Embryonic facial prominence (tissue), 1 donor: ENCODE measurements at regions not wholly inside any gene's neighbourhood (a gene's known extent, or its start where the extent isn't known, plus 50 kb on each side); places are given as distances from the start of the nearest gene placed in this dataset.
"Not testable (repeated sequence)": the region's sequence is repeated elsewhere in the genome, so short reads cannot be mapped to it uniquely, and the experiment has no call there.

ENCODE experiments used
- DNase-seq: peaks from one replicate; pipeline ENCODE4 v3.0.0-alpha.2; 2016; ENCODE audit errors: extremely low spot score

- DNase-seq, result no peak
These were observed 138.1 kb upstream of the GRAMD2B start for GRCh38 chr5:126284977-126285696.

- not testable (repeated sequence) for DNase-seq
These were observed 127.1 kb upstream of the GRAMD2B start for GRCh38 chr5:126296121-126296520.

GRCh38 chr5:126300293-126300692 lies 122.9 kb upstream of the GRAMD2B start:
- DNase-seq, result no peak

GRCh38 chr5:126301056-126301455 lies 122.2 kb upstream of the GRAMD2B start:
- no peak for DNase-seq

- no peak for DNase-seq
These were observed 113.3 kb upstream of the GRAMD2B start for GRCh38 chr5:126309860-126310259.

- DNase-seq, result no peak
These were observed 111.4 kb upstream of the GRAMD2B start for GRCh38 chr5:126311766-126312165.

- no peak for DNase-seq
These were observed 107.9 kb upstream of the GRAMD2B start for GRCh38 chr5:126315341-126315740.

GRCh38 chr5:126332326-126332725 lies 90.9 kb upstream of the GRAMD2B start:
- DNase-seq, result no peak

- no peak for DNase-seq
These were observed 88.4 kb upstream of the GRAMD2B start for GRCh38 chr5:126334760-126335159.

- DNase-seq, result no peak
These were observed 87.3 kb upstream of the GRAMD2B start for GRCh38 chr5:126335886-126336285.

GRCh38 chr5:126338635-126339034 lies 84.6 kb upstream of the GRAMD2B start:
- no peak for DNase-seq

GRCh38 chr5:126339215-126339805 lies 83.9 kb upstream of the GRAMD2B start:
- peak; percentile 75 for DNase-seq

- DNase-seq, result no peak
These were observed 81.1 kb upstream of the GRAMD2B start for GRCh38 chr5:126341906-126342630.

GRCh38 chr5:126348855-126349635 lies 74.2 kb upstream of the GRAMD2B start:
- no peak for DNase-seq

GRCh38 chr5:126351153-126351552 lies 72.1 kb upstream of the GRAMD2B start:
- DNase-seq, result no peak

- DNase-seq, result peak; percentile 53
These were observed 69.0 kb upstream of the GRAMD2B start for GRCh38 chr5:126354012-126354857.

GRCh38 chr5:126354858-126355731 lies 68.1 kb upstream of the GRAMD2B start:
- DNase-seq, result no peak

- no peak for DNase-seq
These were observed 67.3 kb upstream of the GRAMD2B start for GRCh38 chr5:126355940-126356339.

GRCh38 chr5:126357585-126358342 lies 65.4 kb upstream of the GRAMD2B start:
- DNase-seq, result no peak
